DMS79 (cell line): ENCODE measurements at regions not wholly inside any gene's neighbourhood (a gene's known extent, or its start where the extent isn't known, plus 50 kb on each side); places are given as distances from the start of the nearest gene placed in this dataset.

Experiments
- DNase-seq: peaks from one replicate; lab custom pipeline; 2025; lab: John Stamatoyannopoulos, UW

- no peak for DNase-seq
These were observed 65.4 kb downstream of the UBIAD1 start for GRCh38 chr1:11338284-11338924.

DNA sequence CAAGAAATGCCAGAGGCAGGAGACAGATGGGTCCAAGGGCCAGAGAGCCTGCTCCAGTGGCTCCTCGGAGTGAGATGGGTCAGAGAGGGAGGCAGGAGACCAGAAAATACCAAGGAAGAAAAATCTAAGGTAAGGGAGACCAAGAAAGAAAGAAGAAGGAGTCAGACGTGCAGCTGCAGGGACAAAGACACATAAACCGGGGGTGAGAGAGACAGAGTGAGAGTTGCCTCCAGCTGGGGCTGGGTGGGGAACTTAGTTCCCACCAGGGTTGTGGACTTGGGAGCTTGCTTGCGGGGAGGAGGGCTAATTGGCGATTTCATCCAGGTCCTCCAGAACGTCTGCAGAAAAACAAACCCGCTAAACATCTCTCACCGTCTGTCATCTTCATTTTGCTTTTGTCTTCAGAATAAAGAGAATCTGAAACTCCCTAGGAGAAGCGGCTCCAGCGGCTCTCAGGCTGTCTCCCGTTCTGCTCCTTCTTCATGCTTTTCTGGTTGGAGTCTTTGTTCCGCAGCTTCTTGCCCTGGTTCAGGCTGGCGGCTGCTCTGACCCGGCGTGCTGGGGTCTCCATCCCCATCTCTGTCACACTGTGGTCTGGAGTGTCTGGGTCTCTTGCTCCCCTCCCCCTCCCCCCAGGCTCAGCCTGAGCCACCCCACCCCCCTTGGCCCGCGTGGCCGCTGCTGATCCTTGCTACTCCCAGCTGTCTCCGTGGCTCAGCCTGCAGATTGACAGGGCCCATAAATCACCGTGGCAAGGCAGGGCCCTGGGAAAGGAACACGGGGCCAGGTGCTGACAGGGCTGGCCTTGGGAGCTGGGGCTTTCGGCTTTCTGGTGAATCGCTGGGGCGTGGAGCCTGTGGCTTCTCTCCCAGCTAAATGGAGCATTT lies 66.6 kb downstream of the UBIAD1 start:
- DNase-seq = peak; percentile 57

DNA sequence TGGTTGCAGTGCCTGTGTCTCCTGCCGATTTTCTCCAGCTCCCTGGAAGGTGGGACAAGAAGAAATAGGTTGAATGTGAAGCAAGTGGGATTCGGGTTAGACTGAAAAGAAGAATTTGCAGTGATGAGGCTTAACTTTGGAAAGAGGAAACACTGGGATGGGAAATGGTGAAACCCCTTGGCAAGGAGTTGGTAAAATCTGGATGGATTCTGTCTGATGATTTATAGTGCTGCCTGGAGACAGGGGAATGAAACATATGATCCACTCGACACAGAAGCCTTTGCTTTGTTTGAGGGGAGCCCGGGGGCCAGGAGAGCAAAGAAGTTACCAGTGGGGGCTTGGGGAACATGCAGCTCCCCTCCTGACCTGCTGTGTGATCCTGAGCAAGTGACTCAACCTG lies 67.2 kb downstream of the UBIAD1 start:
- DNase-seq = no peak

DNA sequence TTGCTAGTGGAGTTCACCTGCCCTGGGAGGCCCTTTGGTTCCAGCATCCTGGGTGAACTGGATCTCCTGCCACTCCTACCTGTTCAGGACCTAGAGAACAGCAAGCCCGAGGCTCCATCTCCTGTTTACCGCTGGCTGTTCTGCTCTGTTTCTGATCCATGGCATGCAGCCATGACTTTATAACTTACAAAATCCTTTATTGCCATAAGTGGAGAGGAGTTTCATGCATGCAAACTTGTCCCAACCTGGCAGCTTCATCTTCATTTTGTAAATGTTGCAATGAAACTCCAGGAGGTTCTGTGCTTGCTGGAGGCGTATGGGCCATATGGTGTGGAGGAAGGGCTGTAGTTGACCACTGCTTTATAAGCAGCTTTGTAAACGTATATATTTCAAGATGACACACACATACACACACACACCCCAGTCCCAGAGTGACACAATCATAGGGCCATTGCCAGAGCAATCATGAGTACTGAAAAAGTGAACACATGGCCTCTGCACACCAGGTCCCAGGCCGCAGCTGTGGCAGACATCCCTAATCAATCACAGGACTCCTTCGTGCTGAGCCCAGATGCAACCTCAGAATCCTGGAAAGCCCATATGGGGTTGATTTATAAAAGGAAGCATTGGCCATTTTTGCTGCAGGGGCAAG lies 69.0 kb downstream of the UBIAD1 start:
- DNase-seq = peak; percentile 63

DNA sequence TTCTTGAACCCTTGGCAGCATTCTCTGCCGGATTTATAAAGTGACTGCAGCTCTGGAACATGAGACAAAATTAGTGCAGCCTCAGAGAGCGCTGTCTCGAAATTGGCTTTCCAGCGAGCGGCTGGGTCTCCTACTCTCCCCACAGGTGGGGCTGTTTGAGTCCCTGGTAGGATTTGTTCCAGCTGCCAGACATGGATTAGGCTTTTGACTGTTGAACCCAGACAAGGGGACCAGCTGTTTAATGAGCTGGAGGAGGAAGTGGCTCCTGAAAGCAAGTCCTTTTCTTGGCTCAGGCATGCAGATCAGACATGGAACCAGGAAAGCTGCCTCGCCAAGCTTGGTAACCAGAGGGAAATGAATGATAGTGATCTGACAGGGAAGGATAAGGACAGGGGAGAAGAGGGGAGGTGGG lies 69.6 kb downstream of the UBIAD1 start:
- no peak for DNase-seq

GRCh38 chr1:11345971-11346715 lies 73.1 kb downstream of the UBIAD1 start:
- no peak for DNase-seq

GRCh38 chr1:11350265-11350664 lies 77.3 kb downstream of the UBIAD1 start:
- no peak for DNase-seq

- DNase-seq = no peak
These were observed 79.2 kb downstream of the UBIAD1 start for GRCh38 chr1:11352058-11352715.

DNA sequence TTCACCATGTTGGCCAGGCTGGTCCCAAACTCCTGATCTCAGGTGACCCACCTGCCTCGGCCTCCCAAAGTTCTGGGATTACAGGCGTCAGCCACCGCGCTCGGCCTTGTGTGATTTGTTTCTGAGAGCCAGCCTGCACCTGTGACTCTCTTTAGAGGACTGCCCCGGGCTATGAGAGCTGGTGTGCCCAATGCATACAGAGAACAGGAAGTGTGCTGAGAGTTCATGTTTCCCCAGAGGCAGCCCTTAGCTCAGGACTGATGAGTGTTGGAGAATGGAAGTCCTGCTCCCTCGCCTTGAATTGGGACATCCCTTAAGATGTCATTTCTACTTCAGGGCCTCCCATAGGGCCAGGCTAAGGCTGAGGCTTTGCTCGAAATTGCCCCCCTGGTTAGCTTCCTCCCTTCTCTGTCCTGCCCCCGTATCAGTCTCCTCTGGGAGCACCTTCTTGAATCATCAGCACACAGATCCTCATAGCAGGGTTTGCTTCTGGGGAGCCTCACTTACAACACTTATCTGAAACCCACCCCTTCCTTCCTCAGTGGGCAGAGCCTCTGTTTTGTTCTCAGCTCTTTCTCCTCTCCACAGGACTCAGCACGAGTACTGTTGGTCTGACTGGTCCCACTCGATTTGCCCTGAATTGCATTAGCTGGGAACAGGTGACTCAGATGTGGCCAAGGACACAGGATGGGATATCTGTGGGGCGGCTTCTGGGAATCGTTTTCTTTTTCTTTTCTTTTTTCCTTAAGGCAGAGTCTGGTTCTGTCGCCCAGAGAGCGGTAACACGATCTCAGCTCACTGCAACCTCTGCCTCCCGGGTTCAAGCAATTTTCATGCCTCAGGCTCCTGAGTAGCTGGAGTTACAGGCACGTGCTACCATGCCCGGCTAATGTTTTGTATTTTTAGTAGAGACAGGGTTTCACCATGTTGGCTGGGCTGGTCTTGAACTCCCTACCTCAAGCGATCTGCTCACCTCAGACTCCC lies 80.1 kb downstream of the UBIAD1 start:
- no peak for DNase-seq

GRCh38 chr1:11354893-11355553 lies 82.0 kb downstream of the UBIAD1 start:
- DNase-seq = peak; percentile 88

DNA sequence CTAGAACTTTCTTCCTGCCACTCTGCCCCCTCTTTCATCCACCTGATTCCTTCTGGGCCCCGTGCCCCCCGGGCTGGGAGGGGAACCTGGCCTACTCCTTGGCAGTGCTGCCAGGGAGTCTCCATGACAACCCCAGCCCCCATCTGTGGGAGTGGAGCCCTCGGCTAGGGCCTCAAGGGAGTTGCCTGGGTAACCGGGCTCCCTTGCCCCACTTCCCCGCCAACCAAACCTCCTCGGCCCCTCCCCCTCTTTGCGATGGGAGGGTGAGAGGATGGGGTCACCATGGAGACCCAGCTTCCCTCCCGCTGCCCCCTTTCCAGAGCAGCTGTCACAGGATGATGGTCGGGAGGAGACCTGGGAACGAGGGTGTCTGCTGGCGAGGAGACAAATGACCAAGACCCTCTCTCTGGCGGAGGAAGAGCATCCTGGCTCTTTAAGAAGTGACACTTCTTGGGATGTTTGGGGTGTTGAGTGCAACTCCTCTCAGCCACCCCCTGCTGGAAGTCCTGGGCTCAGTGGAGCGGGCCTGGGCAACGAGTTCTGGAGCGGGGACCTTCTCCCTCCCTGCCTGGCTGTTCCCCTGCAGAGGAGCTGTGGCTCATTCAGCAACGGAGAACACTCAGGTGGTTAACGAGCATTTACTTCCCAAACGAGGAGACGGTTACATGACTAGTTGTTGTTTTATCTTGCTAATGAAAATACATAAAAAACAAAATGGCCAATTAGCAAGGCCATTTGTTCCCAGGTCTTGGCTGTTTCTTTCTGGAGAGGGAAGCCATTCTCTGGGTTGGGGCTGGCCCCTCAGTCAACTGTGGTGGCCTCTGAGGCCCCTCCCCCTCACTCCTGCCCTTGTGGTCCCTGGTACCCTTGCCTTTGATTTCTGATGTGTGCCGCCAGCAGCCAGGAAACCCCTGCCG lies 82.8 kb downstream of the UBIAD1 start:
- peak; percentile 92 for DNase-seq

GRCh38 chr1:11357276-11357675 lies 84.3 kb downstream of the UBIAD1 start:
- no peak for DNase-seq

DNA sequence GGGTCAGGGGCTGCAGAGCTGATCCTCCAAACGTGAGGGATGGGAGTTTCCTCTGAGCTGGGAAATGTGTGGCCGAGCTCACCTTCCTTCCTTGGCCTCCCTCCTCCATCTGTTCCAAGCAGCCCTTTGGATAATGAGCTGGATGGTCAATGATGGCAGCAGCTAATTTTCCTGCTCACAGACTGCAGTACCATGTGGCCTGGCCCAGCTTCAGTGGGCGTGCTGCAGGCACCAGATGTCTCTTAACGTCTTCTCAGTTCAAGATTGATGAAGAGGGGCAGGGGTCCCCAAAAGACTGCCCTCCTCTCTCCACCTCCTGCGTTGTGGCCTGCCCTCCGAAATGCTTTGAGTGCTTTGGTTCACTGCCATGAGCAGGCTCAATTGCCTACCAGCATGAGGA lies 86.0 kb downstream of the UBIAD1 start:
- DNase-seq = no peak

- DNase-seq = no peak
These were observed 89.6 kb downstream of the UBIAD1 start for GRCh38 chr1:11362547-11363021.

DNA sequence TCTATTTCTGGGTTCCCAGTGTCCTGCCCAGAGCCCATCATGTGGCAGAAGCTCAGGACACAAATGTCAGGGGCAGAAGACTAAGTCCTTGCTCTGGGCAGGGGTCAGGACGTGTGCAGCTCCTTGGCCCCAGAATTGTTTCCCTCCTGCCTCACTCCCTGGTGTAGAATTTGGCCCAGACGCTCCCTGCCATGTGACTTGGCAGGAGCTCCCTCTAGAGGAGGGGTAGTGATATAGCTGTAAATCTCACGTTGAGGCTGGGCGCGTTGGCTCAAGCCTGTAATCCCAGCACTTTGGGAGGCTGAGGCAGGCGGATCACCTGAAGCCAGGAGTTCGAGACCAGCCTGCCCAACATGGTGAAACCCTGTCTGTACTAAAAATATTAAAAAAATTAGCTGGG lies 91.2 kb downstream of the UBIAD1 start:
- DNase-seq = no peak

GRCh38 chr1:11365744-11366387 lies 92.9 kb downstream of the UBIAD1 start:
- no peak for DNase-seq

DNA sequence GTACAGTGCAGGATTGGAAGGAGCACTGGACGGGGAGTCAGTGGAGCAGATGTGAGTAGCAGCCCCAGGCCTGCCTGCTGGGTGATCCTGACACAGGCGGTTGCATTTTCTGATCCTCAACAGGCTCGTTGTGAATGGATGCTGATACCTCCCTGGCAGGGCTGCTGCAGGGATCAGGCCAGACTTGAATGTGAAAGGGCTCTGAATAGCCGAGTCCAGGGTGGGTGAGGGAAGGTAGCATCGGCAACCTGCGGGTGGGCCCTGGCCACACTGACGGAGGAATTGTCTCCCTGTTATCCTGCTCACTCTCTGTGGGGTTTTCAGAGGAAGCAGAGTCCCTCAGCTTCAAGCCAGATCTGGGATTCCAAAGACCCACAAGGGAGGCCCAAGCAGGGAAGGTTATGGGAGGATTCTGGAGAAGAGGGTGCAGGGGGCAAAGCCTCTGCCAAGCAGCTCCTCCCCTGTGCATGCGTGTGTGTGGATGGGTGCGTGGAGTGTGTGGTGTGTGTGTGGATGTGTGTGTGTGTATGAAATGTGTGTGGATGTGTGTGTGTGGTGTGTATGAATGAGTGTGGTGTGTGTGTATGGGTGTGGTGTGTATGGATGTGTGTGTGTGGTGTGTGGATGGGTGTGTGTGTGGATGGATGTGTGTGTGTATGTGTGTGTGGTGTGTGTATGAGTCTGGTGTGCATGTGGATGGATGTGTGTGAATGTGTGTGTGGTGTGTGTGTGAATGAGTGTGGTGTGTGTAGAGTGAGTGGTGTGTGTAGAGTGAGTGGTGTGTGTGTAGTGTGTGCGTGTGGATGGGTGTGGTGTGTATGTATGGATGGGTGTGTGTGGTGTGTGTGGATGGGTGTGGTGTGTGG lies 100.3 kb downstream of the UBIAD1 start:
- no peak for DNase-seq
